GM21825 (cell line): ENCODE measurements at regions not wholly inside any gene's neighbourhood (a gene's known extent, or its start where the extent isn't known, plus 50 kb on each side); places are given as distances from the start of the nearest gene placed in this dataset.
"Not testable (repeated sequence)": the region's sequence is repeated elsewhere in the genome, so short reads cannot be mapped to it uniquely, and the experiment has no call there.

ENCODE experiments used
- ATAC-seq: cut with Tn5 transposase; IDR thresholded peaks from one replicate; pipeline ENCODE4 v1.9.1; 2021; ENCODE audit warnings: mild to moderate bottlenecking, moderate library complexity; ENCODE audit not compliant: unreplicated experiment

- no peak for ATAC-seq
Observed at GRCh38 chr2:61632276-61633169, 94.4 kb upstream of the XPO1 start.

- ATAC-seq: no peak
Observed at GRCh38 chr2:61631321-61631720, 93.2 kb upstream of the XPO1 start.

GRCh38 chr2:61626827-61627226 is 88.7 kb upstream of the XPO1 start:
- ATAC-seq: no peak

GRCh38 chr2:61623747-61624146 is 85.6 kb upstream of the XPO1 start:
- ATAC-seq: no peak

- ATAC-seq: no peak
Observed at GRCh38 chr2:61620244-61621159, 82.3 kb upstream of the XPO1 start.

- no peak for ATAC-seq
Observed at GRCh38 chr2:61619561-61619960, 81.4 kb upstream of the XPO1 start.

GRCh38 chr2:61617610-61618009 is 79.5 kb upstream of the XPO1 start:
- no peak for ATAC-seq

- ATAC-seq: no peak
Observed at GRCh38 chr2:61605245-61605644, 67.1 kb upstream of the XPO1 start.

- no peak for ATAC-seq
Observed at GRCh38 chr2:61604433-61604832, 66.3 kb upstream of the XPO1 start.

- ATAC-seq: not testable (repeated sequence)
Observed at GRCh38 chr2:61598515-61599156, 60.5 kb upstream of the XPO1 start.

GRCh38 chr2:61597300-61598289 is 59.4 kb upstream of the XPO1 start:
- ATAC-seq: no peak

GRCh38 chr2:61594201-61594600 is 56.0 kb upstream of the XPO1 start:
- ATAC-seq: not testable (repeated sequence)

GRCh38 chr2:61593648-61594047 is 55.5 kb upstream of the XPO1 start:
- ATAC-seq: not testable (repeated sequence)

- ATAC-seq: no peak
Observed at GRCh38 chr2:61590214-61590613, 52.1 kb upstream of the XPO1 start.

GRCh38 chr2:61588566-61588965 is 50.4 kb upstream of the XPO1 start:
- ATAC-seq: no peak
